Panc1 (cell line): ENCODE measurements at regions not wholly inside any gene's neighbourhood (a gene's known extent, or its start where the extent isn't known, plus 50 kb on each side); places are given as distances from the start of the nearest gene placed in this dataset.

ENCODE experiments used
- ATAC-seq: fragments of 200-7000 bp; cut with Tn5 transposase; 2 replicates; pipeline ENCODE4 v1.9.1; 2020; ENCODE audit warnings: mild to moderate bottlenecking, moderate library complexity
- BruUV-seq: library from RNA; stranded (reverse); fragments of 400-500 nt; replicated peaks from 2 replicates; lab custom pipeline; 2021; lab: Mats Ljungman, UMichigan
- CTCF ChIA-PET: fragments of 300-600 bp; sonication (Branson Sonifier 250); formaldehyde crosslinking; loops from one replicate; lab custom pipeline; 2022; ENCODE audit warnings: antibody characterized with exemption; lab: Charles Lee
- POLR2A ChIA-PET: fragments of 300-600 bp; sonication (Branson Sonifier 250); formaldehyde crosslinking; loops from one replicate; lab custom pipeline; 2022; ENCODE audit warnings: antibody characterized with exemption; lab: Charles Lee
- DNase-seq: peaks from one replicate; pipeline ENCODE4 v3.0.0-alpha.2; 2010; ENCODE audit warnings: low read depth, low spot score
- H3K27ac ChIP-seq: 2 replicates; pipeline ENCODE4 v1.5.1; 2011; ENCODE audit warnings: mild to moderate bottlenecking, low read length, inconsistent platforms
- H3K27me3 ChIP-seq: fragments of 200-500 bp; sonication (Bioruptor generic); 2 replicates; pipeline ENCODE4 v1.6.0; 2014; ENCODE audit warnings: low read length, inconsistent platforms; ENCODE audit not compliant: control insufficient read depth, insufficient read depth
- H3K36me3 ChIP-seq: fragments of 200-500 bp; sonication (Bioruptor generic); 2 replicates; pipeline ENCODE4 v1.5.1; 2014; ENCODE audit warnings: inconsistent platforms, mild to moderate bottlenecking, low read length, moderate library complexity; ENCODE audit not compliant: control insufficient read depth, insufficient read depth
- H3K4me1 ChIP-seq: 2 replicates; pipeline ENCODE4 v1.5.1; 2011; ENCODE audit warnings: inconsistent platforms, mild to moderate bottlenecking, low read length, moderate library complexity; ENCODE audit not compliant: control insufficient read depth, insufficient read depth
- H3K4me3 ChIP-seq, 2 experiments: 2 replicates each; pipeline ENCODE4 v1.5.1; 2011 to 2012; ENCODE audit warnings: low read depth in 2 of 2, low read length in 2 of 2, mild to moderate bottlenecking in 2 of 2, inconsistent platforms in 1 of 2, moderate library complexity in 1 of 2
- H3K9me3 ChIP-seq: fragments of 200-500 bp; sonication (Bioruptor generic); 2 replicates; pipeline ENCODE4 v1.5.1; 2014; ENCODE audit warnings: low read depth, mild to moderate bottlenecking, inconsistent platforms, low read length, moderate library complexity; ENCODE audit not compliant: control insufficient read depth, insufficient read depth
- CTCF ChIP-seq: fragments of 450-650 bp; IDR thresholded peaks from 2 replicates; pipeline ENCODE4 v1.5.1; 2017; ENCODE audit warnings: mild to moderate bottlenecking
- POLR2AphosphoS5 ChIP-seq: IDR thresholded peaks from 2 replicates; pipeline ENCODE4 v1.6.1; 2012; ENCODE audit warnings: mild to moderate bottlenecking, low read depth, low read length, moderate library complexity
- SIN3A ChIP-seq: IDR thresholded peaks from 2 replicates; pipeline ENCODE4 v1.6.1; 2012; ENCODE audit warnings: low read depth, mild to moderate bottlenecking, low read length, moderate library complexity, borderline replicate concordance; ENCODE audit not compliant: insufficient read depth
- TCF7L2 ChIP-seq: IDR thresholded peaks from 2 replicates; pipeline ENCODE4 v1.6.1; 2011; ENCODE audit warnings: mild to moderate bottlenecking, low read depth, low read length, inconsistent platforms
- in situ Hi-C: cut with HindIII; loops from 2 replicates; pipeline ENCODE4 v1.10.0; 2016; ENCODE audit warnings: low sequenced_read_pairs, low pct_unique_long_range_greater_than_20kb
- intact Hi-C: fragments of 100-400 bp; cut with micrococcal nuclease; formaldehyde crosslinking; loops from one replicate; pipeline ENCODE4 v1.10.0; 2022; ENCODE audit not compliant: unreplicated experiment
- TF ChIP-seq, protein P1 (sequence below), 2 experiments: IDR thresholded peaks; 2 replicates each; pipeline ENCODE4 v1.6.1; 2011 to 2012; ENCODE audit warnings: low read depth in 2 of 2, control low read depth in 1 of 2, low read length in 1 of 2, mild to moderate bottlenecking in 1 of 2, moderate library complexity in 1 of 2; ENCODE audit not compliant: insufficient read depth in 1 of 2

GRCh38 chrX:63458981-63459380 is 107.8 kb upstream of the SPIN4 start:
- CTCF ChIA-PET: no interaction called here
- no TSS peak for BruUV-seq

DNA sequence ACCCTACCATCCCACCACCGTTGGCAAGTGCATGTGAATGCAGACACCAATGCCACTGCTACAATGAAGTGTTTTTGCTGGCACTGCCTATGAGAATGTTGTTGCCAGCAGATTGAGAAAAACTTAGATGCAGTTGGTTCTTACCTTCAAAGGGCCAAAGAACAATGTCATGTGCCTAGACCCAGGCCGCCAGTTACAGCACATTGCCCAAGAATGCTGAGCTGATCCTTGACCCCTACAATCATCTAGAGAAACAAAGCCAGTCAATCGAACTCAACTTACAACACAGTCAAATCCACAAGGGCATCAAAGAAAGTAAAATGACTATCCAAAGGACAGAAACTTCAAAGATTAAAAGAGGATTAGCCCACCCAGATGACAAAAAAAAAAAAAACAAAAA is 102.4 kb upstream of the SPIN4 start:
- POLR2A ChIA-PET: no interaction called here
- no peak overlapping the region for H3K4me3 ChIP-seq
- H3K27me3 ChIP-seq: no peaks in the 10 kb centered on the region
- in situ Hi-C loops (no loop called here), intact Hi-C loops (no loop called here)
- no peaks in the 10 kb centered on the region for H3K4me1 ChIP-seq
- DNase-seq (no peak), ATAC-seq (no peak)
- no peaks in the 10 kb centered on the region for H3K36me3 ChIP-seq
- no peak overlapping the region for H3K27ac ChIP-seq
- BruUV-seq: no TSS peak
- TF ChIP-seq, protein P1, sequence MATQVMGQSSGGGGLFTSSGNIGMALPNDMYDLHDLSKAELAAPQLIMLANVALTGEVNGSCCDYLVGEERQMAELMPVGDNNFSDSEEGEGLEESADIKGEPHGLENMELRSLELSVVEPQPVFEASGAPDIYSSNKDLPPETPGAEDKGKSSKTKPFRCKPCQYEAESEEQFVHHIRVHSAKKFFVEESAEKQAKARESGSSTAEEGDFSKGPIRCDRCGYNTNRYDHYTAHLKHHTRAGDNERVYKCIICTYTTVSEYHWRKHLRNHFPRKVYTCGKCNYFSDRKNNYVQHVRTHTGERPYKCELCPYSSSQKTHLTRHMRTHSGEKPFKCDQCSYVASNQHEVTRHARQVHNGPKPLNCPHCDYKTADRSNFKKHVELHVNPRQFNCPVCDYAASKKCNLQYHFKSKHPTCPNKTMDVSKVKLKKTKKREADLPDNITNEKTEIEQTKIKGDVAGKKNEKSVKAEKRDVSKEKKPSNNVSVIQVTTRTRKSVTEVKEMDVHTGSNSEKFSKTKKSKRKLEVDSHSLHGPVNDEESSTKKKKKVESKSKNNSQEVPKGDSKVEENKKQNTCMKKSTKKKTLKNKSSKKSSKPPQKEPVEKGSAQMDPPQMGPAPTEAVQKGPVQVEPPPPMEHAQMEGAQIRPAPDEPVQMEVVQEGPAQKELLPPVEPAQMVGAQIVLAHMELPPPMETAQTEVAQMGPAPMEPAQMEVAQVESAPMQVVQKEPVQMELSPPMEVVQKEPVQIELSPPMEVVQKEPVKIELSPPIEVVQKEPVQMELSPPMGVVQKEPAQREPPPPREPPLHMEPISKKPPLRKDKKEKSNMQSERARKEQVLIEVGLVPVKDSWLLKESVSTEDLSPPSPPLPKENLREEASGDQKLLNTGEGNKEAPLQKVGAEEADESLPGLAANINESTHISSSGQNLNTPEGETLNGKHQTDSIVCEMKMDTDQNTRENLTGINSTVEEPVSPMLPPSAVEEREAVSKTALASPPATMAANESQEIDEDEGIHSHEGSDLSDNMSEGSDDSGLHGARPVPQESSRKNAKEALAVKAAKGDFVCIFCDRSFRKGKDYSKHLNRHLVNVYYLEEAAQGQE (IDR thresholded peaks at IDR 0.05; ENCODE audit: insufficient read depth in 1 of 2, low read depth in 2 of 2, low read length in 1 of 2): no peak
- no peak for TF ChIP-seq SIN3A
- no peak for TF ChIP-seq CTCF
- no peak for TF ChIP-seq TCF7L2
- no peak for TF ChIP-seq POLR2AphosphoS5
- no peaks in the 10 kb centered on the region for H3K9me3 ChIP-seq
- CTCF ChIA-PET: no interaction called here

More at GRCh38 chrX:63458981-63459380, 107.8 kb upstream of the SPIN4 start:
- no peak for ATAC-seq
- POLR2A ChIA-PET: no interaction called here
- Histone ChIP-seq H3K4me1 (no peaks in the 10 kb centered on the region), H3K9me3 (no peaks in the 10 kb centered on the region), H3K27me3 (no peaks in the 10 kb centered on the region), H3K27ac (no peak overlapping the region), H3K4me3 (no peak overlapping the region), H3K36me3 (no peaks in the 10 kb centered on the region)
- intact Hi-C loops: no loop called here
- TF ChIP-seq, protein P1 (IDR thresholded peaks at IDR 0.05; ENCODE audit: insufficient read depth in 1 of 2, low read depth in 2 of 2, low read length in 1 of 2): no peak
- TF ChIP-seq TCF7L2: no peak
- no peak for TF ChIP-seq SIN3A
- TF ChIP-seq CTCF: no peak
- no peak for TF ChIP-seq POLR2AphosphoS5
- DNase-seq: no peak
- in situ Hi-C loops: no loop called here
